ENCODE measurements at regions not wholly inside any gene's neighbourhood (a gene's known extent, or its start where the extent isn't known, plus 50 kb on each side); places are given as distances from the start of the nearest gene placed in this dataset.

DNA sequence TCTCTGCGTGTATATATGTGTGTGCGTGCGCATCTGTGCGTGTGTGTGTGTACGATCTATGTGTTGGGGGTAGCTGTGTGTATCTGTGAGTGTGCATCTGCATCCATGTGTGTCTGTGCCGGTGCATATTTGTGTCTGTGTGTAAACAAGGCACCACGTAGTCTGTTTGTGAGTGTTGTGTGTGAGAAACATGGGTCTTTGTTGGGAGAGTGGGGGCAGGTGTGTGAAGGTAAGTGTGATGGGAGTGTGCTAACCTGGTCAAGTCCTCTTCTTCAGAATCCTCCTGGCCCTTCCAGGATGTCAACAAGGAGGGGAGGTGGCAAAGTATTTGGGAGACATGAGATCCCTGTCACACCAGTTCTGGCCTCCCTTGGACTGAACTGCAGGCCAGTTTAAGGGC lies 87.2 kb downstream of the HIF1AN start:
- Histone ChIP-seq H3K27me3 (replicated peaks; ENCODE audit: control insufficient read depth, insufficient read depth, low read length) (peaks cover 6% of the 10 kb centered on the region), H3K9me3 (no peaks in the 10 kb centered on the region), H3K4me3 (ENCODE audit: low read depth, low read length) (no peak overlapping the region), H3K36me3 (ENCODE audit: control insufficient read depth, insufficient read depth, low read length) (no peaks in the 10 kb centered on the region), H3K4me1 (no peaks in the 10 kb centered on the region)
- POLR2A ChIA-PET, result no interaction called here
- peaks cover 21% of the 10 kb centered on the region for H3K27me3 Mint-ChIP-seq (ENCODE audit: insufficient read depth, unreplicated experiment)
- BruUV-seq (replicated peaks), result no TSS peak
- no peak overlapping the region for H3K4me3 Mint-ChIP-seq (ENCODE audit: unreplicated experiment)
- TF ChIP-seq, protein P1, sequence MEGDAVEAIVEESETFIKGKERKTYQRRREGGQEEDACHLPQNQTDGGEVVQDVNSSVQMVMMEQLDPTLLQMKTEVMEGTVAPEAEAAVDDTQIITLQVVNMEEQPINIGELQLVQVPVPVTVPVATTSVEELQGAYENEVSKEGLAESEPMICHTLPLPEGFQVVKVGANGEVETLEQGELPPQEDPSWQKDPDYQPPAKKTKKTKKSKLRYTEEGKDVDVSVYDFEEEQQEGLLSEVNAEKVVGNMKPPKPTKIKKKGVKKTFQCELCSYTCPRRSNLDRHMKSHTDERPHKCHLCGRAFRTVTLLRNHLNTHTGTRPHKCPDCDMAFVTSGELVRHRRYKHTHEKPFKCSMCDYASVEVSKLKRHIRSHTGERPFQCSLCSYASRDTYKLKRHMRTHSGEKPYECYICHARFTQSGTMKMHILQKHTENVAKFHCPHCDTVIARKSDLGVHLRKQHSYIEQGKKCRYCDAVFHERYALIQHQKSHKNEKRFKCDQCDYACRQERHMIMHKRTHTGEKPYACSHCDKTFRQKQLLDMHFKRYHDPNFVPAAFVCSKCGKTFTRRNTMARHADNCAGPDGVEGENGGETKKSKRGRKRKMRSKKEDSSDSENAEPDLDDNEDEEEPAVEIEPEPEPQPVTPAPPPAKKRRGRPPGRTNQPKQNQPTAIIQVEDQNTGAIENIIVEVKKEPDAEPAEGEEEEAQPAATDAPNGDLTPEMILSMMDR (IDR thresholded peaks at IDR 0.05; ENCODE audit: insufficient read depth in 1 of 2, low read depth in 1 of 2, low read length in 1 of 2, severe bottlenecking in 1 of 2, unreplicated experiment in 1 of 2), result no peak
- CTCF ChIA-PET, result no interaction called here
- no peaks in the 10 kb centered on the region for H3K9me3 Mint-ChIP-seq (ENCODE audit: unreplicated experiment)
- H3K4me1 Mint-ChIP-seq (ENCODE audit: low read depth, unreplicated experiment), result no peaks in the 10 kb centered on the region
- H3K27ac Mint-ChIP-seq (ENCODE audit: unreplicated experiment), result no peak overlapping the region
- intact Hi-C loops (cut with micrococcal nuclease; ENCODE audit: unreplicated experiment), result no loop called here
- no peak for DNase-seq
- no peaks in the 10 kb centered on the region for H3K36me3 Mint-ChIP-seq (ENCODE audit: insufficient read depth, unreplicated experiment)

DNA sequence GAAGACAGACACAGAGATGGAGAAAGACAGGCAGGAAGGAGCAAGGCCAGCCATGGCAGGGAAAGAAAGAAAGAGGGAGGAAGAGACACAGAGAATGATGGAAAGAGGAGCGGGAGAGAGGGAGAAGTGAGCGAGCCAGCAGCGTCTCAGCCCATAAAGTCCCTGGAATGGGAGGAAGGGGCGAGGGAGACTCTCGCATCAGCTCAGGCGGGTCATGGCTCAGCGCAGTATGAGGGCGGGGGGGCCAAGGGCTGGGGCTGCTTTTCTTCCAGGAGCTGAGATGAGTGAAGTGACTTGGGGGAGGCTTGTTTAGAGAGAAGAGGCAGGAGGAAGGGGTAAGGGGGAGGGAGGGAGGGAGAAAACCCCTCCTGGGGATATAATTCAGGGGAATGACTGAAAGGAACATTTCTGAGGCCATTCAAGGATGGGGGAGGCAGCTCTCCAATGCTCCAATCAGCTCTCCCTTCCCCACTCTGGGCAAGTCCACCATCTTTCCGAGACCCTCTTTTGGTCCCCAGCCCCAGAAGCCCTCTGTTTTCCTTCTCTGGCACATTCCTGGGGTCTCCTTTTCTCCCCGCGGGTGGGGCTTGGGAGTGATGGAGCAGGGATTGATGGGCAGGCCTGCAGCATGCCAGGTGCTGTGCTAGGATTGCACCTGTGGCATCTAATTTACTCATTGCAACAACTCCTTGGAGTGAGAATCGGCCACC lies 87.9 kb downstream of the HIF1AN start:
- no peaks in the 10 kb centered on the region for H3K9me3 ChIP-seq
- H3K4me3 ChIP-seq (ENCODE audit: low read depth, low read length), result no peak overlapping the region
- intact Hi-C loops (cut with micrococcal nuclease; ENCODE audit: unreplicated experiment), result no loop called here
- ChIA-PET CTCF (no interaction called here), POLR2A (no interaction called here)
- TF ChIP-seq, protein P1 (IDR thresholded peaks at IDR 0.05; ENCODE audit: insufficient read depth in 1 of 2, low read depth in 1 of 2, low read length in 1 of 2, severe bottlenecking in 1 of 2, unreplicated experiment in 1 of 2), result no peak
- Mint-ChIP-seq H3K4me1 (ENCODE audit: low read depth, unreplicated experiment) (no peaks in the 10 kb centered on the region), H3K4me3 (ENCODE audit: unreplicated experiment) (no peak overlapping the region), H3K27me3 (ENCODE audit: insufficient read depth, unreplicated experiment) (peaks cover 21% of the 10 kb centered on the region), H3K36me3 (ENCODE audit: insufficient read depth, unreplicated experiment) (no peaks in the 10 kb centered on the region), H3K27ac (ENCODE audit: unreplicated experiment) (no peak overlapping the region), H3K9me3 (ENCODE audit: unreplicated experiment) (no peaks in the 10 kb centered on the region)
- H3K36me3 ChIP-seq (ENCODE audit: control insufficient read depth, insufficient read depth, low read length), result no peaks in the 10 kb centered on the region
- H3K27me3 ChIP-seq (replicated peaks; ENCODE audit: control insufficient read depth, insufficient read depth, low read length), result peaks cover 4% of the 10 kb centered on the region
- no peak for DNase-seq
- H3K4me1 ChIP-seq, result no peaks in the 10 kb centered on the region
- BruUV-seq (replicated peaks), result no TSS peak

DNA sequence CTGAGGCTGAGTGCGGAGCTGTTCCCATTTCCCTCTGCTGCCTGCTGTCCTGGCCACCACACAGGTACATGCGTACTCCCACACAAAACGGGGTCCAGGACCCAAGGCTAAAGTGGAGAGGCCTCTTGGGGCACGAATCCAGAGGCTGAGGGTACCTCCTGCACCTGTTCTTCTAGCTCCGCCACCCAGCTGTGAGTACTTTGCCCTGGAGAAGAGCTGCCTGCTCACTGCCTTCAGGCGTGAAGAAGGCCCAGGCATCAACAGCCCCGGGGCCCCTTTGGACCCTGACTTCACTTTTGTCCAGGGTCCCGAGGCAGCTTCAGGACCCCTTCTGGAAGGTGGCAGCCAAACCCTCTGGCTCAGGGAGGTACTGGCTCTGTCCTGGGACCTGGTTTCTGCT lies 88.6 kb downstream of the HIF1AN start:
- POLR2A ChIA-PET, result no interaction called here
- Mint-ChIP-seq H3K4me3 (ENCODE audit: unreplicated experiment) (no peak overlapping the region), H3K4me1 (ENCODE audit: low read depth, unreplicated experiment) (no peaks in the 10 kb centered on the region), H3K36me3 (ENCODE audit: insufficient read depth, unreplicated experiment) (no peaks in the 10 kb centered on the region), H3K27ac (ENCODE audit: unreplicated experiment) (no peak overlapping the region), H3K27me3 (ENCODE audit: insufficient read depth, unreplicated experiment) (peaks cover 16% of the 10 kb centered on the region), H3K9me3 (ENCODE audit: unreplicated experiment) (no peaks in the 10 kb centered on the region)
- DNase-seq, result no peak
- no TSS peak for BruUV-seq (replicated peaks)
- Histone ChIP-seq H3K4me1 (no peaks in the 10 kb centered on the region), H3K9me3 (no peaks in the 10 kb centered on the region), H3K4me3 (ENCODE audit: low read depth, low read length) (no peak overlapping the region), H3K27me3 (replicated peaks; ENCODE audit: control insufficient read depth, insufficient read depth, low read length) (peaks cover 4% of the 10 kb centered on the region), H3K36me3 (ENCODE audit: control insufficient read depth, insufficient read depth, low read length) (no peaks in the 10 kb centered on the region)
- intact Hi-C loops (cut with micrococcal nuclease; ENCODE audit: unreplicated experiment), result no loop called here
- TF ChIP-seq, protein P1 (IDR thresholded peaks at IDR 0.05; ENCODE audit: insufficient read depth in 1 of 2, low read depth in 1 of 2, low read length in 1 of 2, severe bottlenecking in 1 of 2, unreplicated experiment in 1 of 2), result no peak
- CTCF ChIA-PET, result no interaction called here

Measured in Caco-2 (cell line).